Neural cell (in vitro differentiated cells): ENCODE measurements at regions not wholly inside any gene's neighbourhood (a gene's known extent, or its start where the extent isn't known, plus 50 kb on each side); places are given as distances from the start of the nearest gene placed in this dataset.

Source experiments
- H2AFZ ChIP-seq: fragments of 200-600, 300-800 bp; sonication (generic), shearing (Covaris generic); 2 replicates; pipeline ENCODE4 v1.6.0; 2014; ENCODE audit warnings: low read depth, mild to moderate bottlenecking, antibody characterized with exemption, low read length, moderate library complexity
- H3F3A ChIP-seq: fragments of 200-600 bp; shearing (Covaris generic); 2 replicates; pipeline ENCODE4 v1.6.1; 2016; ENCODE audit warnings: mild to moderate bottlenecking, moderate library complexity, mixed read lengths, antibody characterized with exemption, low read length; ENCODE audit not compliant: insufficient read depth, poor library complexity, severe bottlenecking
- H3K27ac ChIP-seq: fragments of 200-600, 300-800 bp; sonication (generic), shearing (Covaris generic); 2 replicates; pipeline ENCODE4 v1.5.1; 2014; ENCODE audit warnings: mild to moderate bottlenecking, low read length, moderate library complexity
- H3K27me3 ChIP-seq: fragments of 300-800, 200-600 bp; sonication (generic), shearing (Covaris generic); 2 replicates; pipeline ENCODE4 v1.6.0; 2014; ENCODE audit warnings: mild to moderate bottlenecking, low read depth, low read length, moderate library complexity; ENCODE audit not compliant: insufficient read depth
- H3K36me3 ChIP-seq: fragments of 300-800, 200-600 bp; sonication (generic), shearing (Covaris generic); 2 replicates; pipeline ENCODE4 v1.5.1; 2014; ENCODE audit warnings: mild to moderate bottlenecking, antibody characterized with exemption, low read length, moderate library complexity; ENCODE audit not compliant: insufficient read depth
- H3K4me2 ChIP-seq: fragments of 300-800, 200-600 bp; sonication (generic), shearing (Covaris generic); 2 replicates; pipeline ENCODE4 v1.6.0; 2014; ENCODE audit warnings: mild to moderate bottlenecking, low read length
- H3K4me3 ChIP-seq: fragments of 300-800, 200-600 bp; sonication (generic), shearing (Covaris generic); 2 replicates; pipeline ENCODE4 v1.5.1; 2014; ENCODE audit warnings: mild to moderate bottlenecking, low read length, moderate library complexity
- H3K79me2 ChIP-seq: fragments of 200-600 bp; shearing (Covaris generic); replicated peaks from 2 replicates; pipeline ENCODE4 v1.6.0; 2014; ENCODE audit warnings: mild to moderate bottlenecking, low read length, moderate library complexity; ENCODE audit not compliant: insufficient read depth
- H3K9ac ChIP-seq: fragments of 300-800, 200-600 bp; sonication (generic), shearing (Covaris generic); 2 replicates; pipeline ENCODE4 v1.6.1; 2016; ENCODE audit warnings: mild to moderate bottlenecking, low read length, mixed read lengths
- H3K9me2 ChIP-seq: fragments of 200-600 bp; shearing (Covaris generic); 2 replicates; pipeline ENCODE4 v1.6.1; 2016; ENCODE audit warnings: mild to moderate bottlenecking, low read length, mixed read lengths; ENCODE audit not compliant: insufficient read depth
- H3K9me3 ChIP-seq: fragments of 200-600, 300-800 bp; sonication (generic), shearing (Covaris generic); 2 replicates; pipeline ENCODE4 v1.6.1; 2016; ENCODE audit warnings: mild to moderate bottlenecking, mixed run types, low read length, moderate library complexity, mixed read lengths
- H4K20me1 ChIP-seq: fragments of 200-600 bp; shearing (Covaris generic); 2 replicates; pipeline ENCODE4 v1.6.1; 2016; ENCODE audit warnings: mild to moderate bottlenecking, mixed run types; ENCODE audit not compliant: insufficient read depth
- EP300 ChIP-seq: fragments of 450-650 bp; conservative IDR thresholded peaks from 2 replicates; pipeline ENCODE4 v1.6.1; 2014; ENCODE audit warnings: antibody characterized with exemption, mild to moderate bottlenecking, moderate library complexity; ENCODE audit not compliant: poor library complexity, severe bottlenecking
- EZH2 ChIP-seq: fragments of 200-600, 300-800 bp; shearing (Covaris generic), sonication (generic); IDR thresholded peaks from 2 replicates; pipeline ENCODE4 v1.6.1; 2014; ENCODE audit warnings: antibody characterized with exemption, low read length, borderline replicate concordance, mild to moderate bottlenecking; ENCODE audit not compliant: insufficient read depth, poor library complexity, severe bottlenecking
- MXI1 ChIP-seq: fragments of 450-650 bp; conservative IDR thresholded peaks from 2 replicates; pipeline ENCODE4 v1.6.1; 2014; ENCODE audit warnings: antibody characterized with exemption, mild to moderate bottlenecking; ENCODE audit not compliant: poor library complexity, severe bottlenecking
- POLR2AphosphoS5 ChIP-seq: IDR thresholded peaks from 2 replicates; pipeline ENCODE4 v1.6.1; 2012
- RAD21 ChIP-seq: fragments of 450-650 bp; conservative IDR thresholded peaks from 2 replicates; pipeline ENCODE4 v1.6.1; 2014; ENCODE audit warnings: antibody characterized with exemption, mild to moderate bottlenecking, moderate library complexity
- SMC3 ChIP-seq: fragments of 450-650 bp; conservative IDR thresholded peaks from 2 replicates; pipeline ENCODE4 v1.6.1; 2014; ENCODE audit warnings: antibody characterized with exemption, mild to moderate bottlenecking, moderate library complexity; ENCODE audit not compliant: poor library complexity
- TAF1 ChIP-seq: IDR thresholded peaks from 2 replicates; pipeline ENCODE4 v1.6.1; 2012; ENCODE audit warnings: low read depth
- TF ChIP-seq, protein P1 (sequence below): fragments of 450-650 bp; IDR thresholded peaks from 2 replicates; pipeline ENCODE4 v1.5.1; 2014; ENCODE audit warnings: antibody characterized with exemption, mild to moderate bottlenecking, moderate library complexity; ENCODE audit not compliant: poor library complexity, severe bottlenecking
- TF ChIP-seq, protein P2 (sequence below): IDR thresholded peaks from 2 replicates; pipeline ENCODE4 v1.6.1; 2012; ENCODE audit warnings: borderline replicate concordance

- no peaks in the 10 kb centered on the region for H3F3A ChIP-seq
- no peaks in the 10 kb centered on the region for H4K20me1 ChIP-seq
- H3K27ac ChIP-seq, result no peak overlapping the region
- no peak overlapping the region for H2AFZ ChIP-seq
- no peak overlapping the region for H3K9ac ChIP-seq
- TF ChIP-seq, protein P1, sequence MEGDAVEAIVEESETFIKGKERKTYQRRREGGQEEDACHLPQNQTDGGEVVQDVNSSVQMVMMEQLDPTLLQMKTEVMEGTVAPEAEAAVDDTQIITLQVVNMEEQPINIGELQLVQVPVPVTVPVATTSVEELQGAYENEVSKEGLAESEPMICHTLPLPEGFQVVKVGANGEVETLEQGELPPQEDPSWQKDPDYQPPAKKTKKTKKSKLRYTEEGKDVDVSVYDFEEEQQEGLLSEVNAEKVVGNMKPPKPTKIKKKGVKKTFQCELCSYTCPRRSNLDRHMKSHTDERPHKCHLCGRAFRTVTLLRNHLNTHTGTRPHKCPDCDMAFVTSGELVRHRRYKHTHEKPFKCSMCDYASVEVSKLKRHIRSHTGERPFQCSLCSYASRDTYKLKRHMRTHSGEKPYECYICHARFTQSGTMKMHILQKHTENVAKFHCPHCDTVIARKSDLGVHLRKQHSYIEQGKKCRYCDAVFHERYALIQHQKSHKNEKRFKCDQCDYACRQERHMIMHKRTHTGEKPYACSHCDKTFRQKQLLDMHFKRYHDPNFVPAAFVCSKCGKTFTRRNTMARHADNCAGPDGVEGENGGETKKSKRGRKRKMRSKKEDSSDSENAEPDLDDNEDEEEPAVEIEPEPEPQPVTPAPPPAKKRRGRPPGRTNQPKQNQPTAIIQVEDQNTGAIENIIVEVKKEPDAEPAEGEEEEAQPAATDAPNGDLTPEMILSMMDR, result no peak
- TF ChIP-seq, protein P2, sequence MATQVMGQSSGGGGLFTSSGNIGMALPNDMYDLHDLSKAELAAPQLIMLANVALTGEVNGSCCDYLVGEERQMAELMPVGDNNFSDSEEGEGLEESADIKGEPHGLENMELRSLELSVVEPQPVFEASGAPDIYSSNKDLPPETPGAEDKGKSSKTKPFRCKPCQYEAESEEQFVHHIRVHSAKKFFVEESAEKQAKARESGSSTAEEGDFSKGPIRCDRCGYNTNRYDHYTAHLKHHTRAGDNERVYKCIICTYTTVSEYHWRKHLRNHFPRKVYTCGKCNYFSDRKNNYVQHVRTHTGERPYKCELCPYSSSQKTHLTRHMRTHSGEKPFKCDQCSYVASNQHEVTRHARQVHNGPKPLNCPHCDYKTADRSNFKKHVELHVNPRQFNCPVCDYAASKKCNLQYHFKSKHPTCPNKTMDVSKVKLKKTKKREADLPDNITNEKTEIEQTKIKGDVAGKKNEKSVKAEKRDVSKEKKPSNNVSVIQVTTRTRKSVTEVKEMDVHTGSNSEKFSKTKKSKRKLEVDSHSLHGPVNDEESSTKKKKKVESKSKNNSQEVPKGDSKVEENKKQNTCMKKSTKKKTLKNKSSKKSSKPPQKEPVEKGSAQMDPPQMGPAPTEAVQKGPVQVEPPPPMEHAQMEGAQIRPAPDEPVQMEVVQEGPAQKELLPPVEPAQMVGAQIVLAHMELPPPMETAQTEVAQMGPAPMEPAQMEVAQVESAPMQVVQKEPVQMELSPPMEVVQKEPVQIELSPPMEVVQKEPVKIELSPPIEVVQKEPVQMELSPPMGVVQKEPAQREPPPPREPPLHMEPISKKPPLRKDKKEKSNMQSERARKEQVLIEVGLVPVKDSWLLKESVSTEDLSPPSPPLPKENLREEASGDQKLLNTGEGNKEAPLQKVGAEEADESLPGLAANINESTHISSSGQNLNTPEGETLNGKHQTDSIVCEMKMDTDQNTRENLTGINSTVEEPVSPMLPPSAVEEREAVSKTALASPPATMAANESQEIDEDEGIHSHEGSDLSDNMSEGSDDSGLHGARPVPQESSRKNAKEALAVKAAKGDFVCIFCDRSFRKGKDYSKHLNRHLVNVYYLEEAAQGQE, result no peak
- TF ChIP-seq MXI1 (no peak), TAF1 (no peak), SMC3 (no peak), POLR2AphosphoS5 (no peak), EZH2 (no peak), RAD21 (no peak), EP300 (no peak)
- H3K27me3 ChIP-seq, result no peaks in the 10 kb centered on the region
- no peaks in the 10 kb centered on the region for H3K9me3 ChIP-seq
- H3K79me2 ChIP-seq, result no peaks in the 10 kb centered on the region
- H3K4me3 ChIP-seq, result no peak overlapping the region
- no peak overlapping the region for H3K4me2 ChIP-seq
- H3K9me2 ChIP-seq, result no peaks in the 10 kb centered on the region
- no peaks in the 10 kb centered on the region for H3K36me3 ChIP-seq
Observed at GRCh38 chr10:78557433-78557925, 511.3 kb upstream of the ZMIZ1 start.

GRCh38 chr10:78559661-78560340, 509.0 kb upstream of the ZMIZ1 start:
- H3K27me3 ChIP-seq, result no peaks in the 10 kb centered on the region
- peak overlapping the region; percentile 45 for H3K9ac ChIP-seq
- no peaks in the 10 kb centered on the region for H3K9me2 ChIP-seq
- H2AFZ ChIP-seq, result peak overlapping the region; percentile 21
- no peak for TF ChIP-seq EZH2
- no peak for TF ChIP-seq TAF1
- no peak for TF ChIP-seq SMC3
- TF ChIP-seq POLR2AphosphoS5, result peak; percentile 40
- TF ChIP-seq EP300, result no peak
- TF ChIP-seq, protein P2, result peak; percentile 93
- TF ChIP-seq, protein P1, result no peak
- TF ChIP-seq MXI1, result no peak
- no peak for TF ChIP-seq RAD21
- H3K27ac ChIP-seq, result peak overlapping the region; percentile 68
- H3K4me3 ChIP-seq, result peak overlapping the region; percentile 41
- H3K9me3 ChIP-seq, result no peaks in the 10 kb centered on the region
- H4K20me1 ChIP-seq, result no peaks in the 10 kb centered on the region
- peak overlapping the region; percentile 18 for H3K4me2 ChIP-seq
- H3K79me2 ChIP-seq, result no peaks in the 10 kb centered on the region
- H3F3A ChIP-seq, result no peaks in the 10 kb centered on the region
- no peaks in the 10 kb centered on the region for H3K36me3 ChIP-seq
